Embryonic facial prominence (tissue), 1 donor: ENCODE measurements at regions not wholly inside any gene's neighbourhood (a gene's known extent, or its start where the extent isn't known, plus 50 kb on each side); places are given as distances from the start of the nearest gene placed in this dataset.
"Not testable (repeated sequence)": the region's sequence is repeated elsewhere in the genome, so short reads cannot be mapped to it uniquely, and the experiment has no call there.

Source experiments
- DNase-seq: peaks from one replicate; pipeline ENCODE4 v3.0.0-alpha.2; 2016; ENCODE audit errors: extremely low spot score

- DNase-seq = no peak
Measured at GRCh38 chr10:53091574-53091973, 319.0 kb upstream of the MBL2 start.

DNA sequence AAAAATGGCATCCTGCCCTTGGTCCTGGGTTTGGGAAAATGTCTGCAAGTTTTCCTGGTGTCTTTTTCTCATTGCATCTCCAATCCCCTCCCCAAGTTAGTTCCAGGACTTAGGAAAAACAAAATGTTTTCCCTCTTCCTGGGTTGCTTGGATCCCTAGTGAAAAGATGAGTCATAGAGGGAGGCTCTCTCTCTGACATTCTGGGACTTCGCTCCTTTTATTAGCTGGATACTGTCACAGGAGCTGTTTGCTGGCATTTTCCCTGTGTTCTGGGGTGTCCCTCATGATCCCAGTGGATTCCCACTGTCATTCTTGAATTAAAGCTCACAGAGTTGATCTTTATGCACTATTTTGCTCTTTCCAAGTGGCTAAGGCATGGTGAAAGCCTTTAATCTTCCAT is 316.4 kb upstream of the MBL2 start:
- DNase-seq = no peak

GRCh38 chr10:53079283-53079682 is 306.7 kb upstream of the MBL2 start:
- no peak for DNase-seq

DNA sequence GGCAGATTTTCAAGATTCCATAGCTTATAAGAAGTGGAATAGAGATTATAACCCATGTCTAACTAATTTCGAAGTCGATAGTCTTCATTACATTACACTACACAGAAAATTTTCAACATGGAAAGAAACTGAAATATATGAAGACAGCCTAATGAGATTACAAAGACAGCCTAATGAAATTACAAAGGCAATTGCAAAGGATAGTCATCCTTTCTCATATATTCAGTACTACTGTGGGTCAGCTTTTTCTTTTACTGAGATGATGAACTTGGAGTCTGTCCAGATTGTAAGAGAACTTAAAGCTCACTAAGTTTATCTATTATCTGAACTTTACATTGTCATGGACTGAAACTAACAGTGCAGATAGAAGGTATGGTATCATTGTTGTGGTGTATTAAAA is 304.4 kb upstream of the MBL2 start:
- no peak for DNase-seq

DNA sequence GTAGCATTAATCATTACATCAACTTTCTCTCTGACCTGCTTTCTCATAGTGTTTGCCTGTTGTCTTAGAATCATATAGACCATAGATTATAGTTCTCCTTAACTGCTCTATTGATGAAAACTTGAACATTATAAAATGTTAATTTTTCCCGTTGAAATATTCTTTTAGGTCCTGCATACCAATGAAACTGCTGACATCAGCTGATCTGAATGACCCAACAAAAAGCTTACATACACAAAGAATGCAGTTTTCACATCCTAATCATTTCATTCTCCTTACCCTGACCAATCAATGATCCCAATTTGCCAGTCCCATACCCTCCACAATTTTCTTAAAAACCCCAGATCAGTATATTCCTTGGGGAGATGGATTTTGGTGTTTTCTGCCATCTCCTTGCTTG is 302.9 kb upstream of the MBL2 start:
- no peak for DNase-seq

- no peak for DNase-seq
Measured at GRCh38 chr10:53072144-53072543, 299.6 kb upstream of the MBL2 start.

- DNase-seq = no peak
Measured at GRCh38 chr10:53071505-53072125, 299.0 kb upstream of the MBL2 start.

- no peak for DNase-seq
Measured at GRCh38 chr10:53069013-53069412, 296.4 kb upstream of the MBL2 start.

DNA sequence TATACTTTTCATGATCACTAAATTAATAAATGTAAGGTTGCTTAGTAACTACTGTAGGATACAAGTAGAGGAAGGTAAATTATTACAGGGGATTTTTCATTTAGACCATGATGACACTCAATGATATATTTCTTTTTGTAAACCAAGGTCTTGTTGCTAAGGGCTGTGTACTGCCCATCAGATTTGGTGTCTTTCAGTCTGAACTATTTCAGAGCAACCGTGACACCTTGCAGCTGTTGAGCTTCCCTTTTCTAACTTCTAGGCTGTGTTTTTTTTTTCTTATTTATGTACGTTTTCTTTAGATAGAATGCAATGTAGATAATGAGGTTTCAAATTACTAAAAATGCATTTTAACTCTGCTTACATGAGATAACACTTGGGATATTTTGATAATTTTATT is 292.0 kb upstream of the MBL2 start:
- DNase-seq = no peak

GRCh38 chr10:53063805-53064204 is 291.2 kb upstream of the MBL2 start:
- no peak for DNase-seq

- DNase-seq = no peak
Measured at GRCh38 chr10:53052521-53053164, 280.1 kb upstream of the MBL2 start.

GRCh38 chr10:53045315-53045714 is 272.7 kb upstream of the MBL2 start:
- no peak for DNase-seq

DNA sequence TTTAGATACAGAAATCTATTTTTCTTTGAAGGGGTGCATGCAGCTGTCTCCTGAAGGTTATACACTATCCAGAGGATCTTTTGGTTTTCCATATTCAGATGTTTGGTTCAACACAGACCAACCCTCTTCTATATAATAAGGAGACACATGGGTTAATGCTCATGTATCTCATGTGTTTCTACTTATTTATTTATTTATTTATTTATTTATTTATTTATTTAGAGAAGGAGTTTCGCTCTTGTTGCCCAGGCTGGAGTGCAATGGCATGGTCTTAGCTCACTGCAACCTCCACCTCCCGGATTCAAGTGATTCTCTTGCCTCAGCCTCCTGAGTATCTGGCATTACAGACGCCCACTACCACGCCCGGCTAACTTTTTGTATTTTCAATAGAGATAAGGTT is 263.2 kb upstream of the MBL2 start:
- DNase-seq = not testable (repeated sequence)

DNA sequence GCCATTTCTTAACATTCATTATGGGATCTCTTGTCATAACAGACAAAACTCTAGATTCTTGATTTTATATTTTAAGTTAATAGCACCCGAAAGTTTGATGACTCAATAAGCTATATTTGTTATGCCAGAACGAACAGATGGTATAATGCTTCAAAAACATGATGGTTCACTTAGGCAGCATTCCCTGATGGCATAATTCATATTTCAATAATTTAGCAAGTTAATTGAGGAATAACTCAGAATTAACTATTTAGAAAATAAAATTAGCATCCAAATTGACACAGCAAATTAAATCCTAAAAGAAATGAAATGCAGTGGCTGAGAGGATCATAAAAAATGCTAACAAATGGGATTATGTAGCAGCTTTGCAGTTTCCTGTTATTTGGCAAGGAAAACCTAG is 260.8 kb upstream of the MBL2 start:
- DNase-seq = no peak

DNA sequence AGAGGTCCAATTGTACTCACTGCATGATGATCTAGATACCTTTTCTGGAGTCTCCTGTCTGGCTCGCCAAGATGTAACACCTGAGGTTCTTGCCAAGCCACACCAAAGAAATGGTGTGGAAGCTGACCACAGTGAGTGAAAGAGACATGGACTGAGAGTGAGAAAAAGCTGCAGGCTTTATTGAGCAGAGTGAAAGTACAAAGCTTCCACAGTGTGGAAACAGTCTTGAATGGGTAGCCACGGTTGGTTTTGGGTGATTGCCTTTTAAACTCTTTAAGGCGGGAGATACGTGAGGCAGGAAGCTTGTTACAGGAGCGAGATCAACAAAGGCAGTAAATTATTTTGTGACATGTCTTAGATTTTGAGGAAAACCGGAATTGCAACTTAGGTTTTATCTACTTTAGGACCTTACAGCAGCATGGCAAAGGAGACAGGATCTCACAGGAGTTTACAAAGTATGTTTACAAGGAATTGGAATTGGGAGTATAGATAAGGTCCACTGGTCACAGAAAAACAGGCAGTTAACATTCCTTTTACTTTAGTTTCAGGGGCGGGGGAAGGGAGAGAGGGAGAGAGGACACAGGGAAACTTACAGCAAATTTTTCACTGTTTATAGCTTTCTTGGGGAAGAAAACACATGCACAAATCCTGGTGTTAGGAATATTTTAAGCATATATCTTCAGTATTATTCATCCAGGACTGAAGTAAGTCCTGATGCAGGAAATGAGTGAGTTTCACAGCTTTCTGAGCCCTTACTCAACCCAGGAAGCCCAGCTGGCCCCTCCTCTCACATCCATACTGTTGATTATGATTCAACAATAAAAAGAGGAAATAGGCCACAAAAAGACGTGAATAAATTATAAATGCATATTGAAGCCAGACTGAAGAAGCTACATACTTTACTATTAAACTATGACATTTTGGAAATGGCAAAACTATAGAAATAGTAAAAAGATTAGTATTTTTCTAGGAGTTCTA is 257.6 kb upstream of the MBL2 start:
- DNase-seq = not testable (repeated sequence)

DNA sequence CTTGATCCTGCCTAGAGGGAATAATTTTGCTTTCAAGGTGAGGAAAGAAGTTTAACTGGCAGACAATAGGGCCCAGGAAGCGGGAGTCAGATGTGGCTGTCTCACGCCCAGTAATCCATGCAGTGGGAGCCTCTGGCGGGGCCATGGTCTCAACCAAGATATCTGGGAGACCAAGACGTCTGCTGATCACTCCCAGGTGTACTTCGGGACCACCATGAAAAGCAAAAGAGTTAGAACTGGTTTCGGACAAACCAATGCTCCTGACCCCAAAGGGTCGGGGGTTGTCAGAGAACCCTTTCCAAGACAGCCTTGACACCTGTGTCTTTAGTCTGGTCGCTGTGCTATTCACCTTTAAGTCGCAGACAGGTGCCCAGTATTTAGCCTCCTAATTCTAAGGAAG is 256.9 kb upstream of the MBL2 start:
- no peak for DNase-seq

DNA sequence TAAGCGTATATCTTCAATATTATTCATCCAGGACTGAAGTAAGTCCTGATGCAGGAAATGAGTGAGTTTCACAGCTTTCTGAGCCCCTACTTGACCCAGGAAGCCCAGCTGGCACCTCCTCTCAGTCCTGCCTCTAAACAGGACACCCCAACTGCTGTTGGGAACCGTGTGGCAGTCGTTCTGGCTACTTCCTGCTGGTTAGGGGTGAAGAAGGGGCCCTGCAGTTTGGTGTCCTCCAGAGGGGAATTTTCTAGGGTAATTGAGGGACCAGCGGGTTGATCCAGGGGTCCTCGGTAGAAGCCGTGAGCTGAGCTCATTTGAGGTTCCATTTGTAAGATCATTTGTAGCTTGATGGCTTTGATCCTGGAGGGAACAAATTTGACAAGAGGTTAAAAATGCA is 253.2 kb upstream of the MBL2 start:
- not testable (repeated sequence) for DNase-seq

GRCh38 chr10:53025172-53025711 is 252.7 kb upstream of the MBL2 start:
- no peak for DNase-seq

DNA sequence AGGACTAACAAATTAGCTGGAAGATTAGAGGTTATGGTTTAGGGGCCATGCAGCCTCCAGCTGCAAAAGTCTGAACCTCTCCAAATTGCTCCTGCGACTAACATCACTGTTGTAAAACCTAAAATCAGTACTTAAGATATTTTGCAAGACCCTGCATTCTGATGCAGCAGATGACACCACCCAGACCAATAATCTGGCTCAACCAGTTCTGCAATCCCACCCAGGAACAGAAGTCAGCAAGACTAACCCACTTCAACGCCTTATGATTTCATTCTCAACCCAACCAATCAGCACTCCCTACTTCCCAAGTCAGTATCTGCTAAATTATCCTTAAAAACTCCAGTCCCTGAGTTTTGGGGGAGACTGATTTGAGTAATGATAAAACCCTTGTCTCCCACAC is 250.8 kb upstream of the MBL2 start:
- no peak for DNase-seq

DNA sequence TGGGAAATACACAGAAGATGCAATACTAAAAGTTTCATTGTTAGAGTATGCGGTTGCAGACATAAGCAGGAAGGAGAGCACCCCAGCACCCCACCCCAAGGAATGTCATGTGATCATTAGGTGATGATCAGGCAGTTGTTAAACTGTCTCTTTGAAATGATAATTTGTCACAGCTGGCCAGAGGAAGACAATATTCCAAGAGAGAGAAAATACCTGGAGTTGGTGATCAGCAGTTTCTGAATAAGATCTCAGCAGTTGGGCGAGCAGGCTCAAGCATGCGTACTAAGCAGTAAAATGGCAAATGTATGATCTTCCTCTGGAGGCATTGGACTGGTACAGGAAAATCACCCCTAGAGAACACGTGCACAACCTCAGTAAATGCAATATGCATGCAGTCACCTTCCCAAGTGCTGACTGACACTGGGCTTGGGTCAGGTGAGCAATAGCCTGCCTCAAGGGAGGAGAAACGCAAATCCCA is 250.1 kb upstream of the MBL2 start:
- DNase-seq = no peak

GRCh38 chr10:53013201-53013810 is 240.7 kb upstream of the MBL2 start:
- no peak for DNase-seq
